ENCODE measurements at regions not wholly inside any gene's neighbourhood (a gene's known extent, or its start where the extent isn't known, plus 50 kb on each side); places are given as distances from the start of the nearest gene placed in this dataset.

DNA sequence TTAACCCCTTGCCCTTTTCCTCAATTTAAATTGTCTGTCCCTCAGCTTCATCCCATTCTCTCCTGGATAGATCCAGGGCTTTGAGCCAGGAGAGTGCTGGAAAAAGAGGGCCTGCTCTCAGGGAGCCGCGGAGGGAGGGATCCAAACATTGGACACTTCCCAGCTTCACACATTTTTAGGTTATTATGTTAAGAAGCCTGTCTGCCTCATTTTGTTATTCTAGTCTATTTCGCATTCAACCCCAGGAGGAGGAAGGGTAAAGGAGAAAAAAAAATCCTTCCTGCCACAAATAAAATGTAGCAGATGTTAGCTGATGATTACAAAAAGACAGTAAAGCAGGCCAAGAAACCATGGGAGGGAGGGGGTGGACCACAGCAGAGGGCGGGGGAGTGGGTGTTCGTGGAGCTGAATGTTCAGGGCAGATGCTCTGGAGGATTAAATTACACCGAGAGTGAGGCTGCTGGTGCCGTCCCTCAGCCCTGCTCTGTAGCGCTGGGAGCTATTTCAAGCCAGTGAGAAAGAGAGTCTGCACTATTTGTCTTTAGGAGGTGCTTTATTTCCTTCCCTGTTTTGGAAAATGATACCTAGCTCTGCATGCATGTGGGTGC lies 60.6 kb upstream of the ZFR start:
- peak overlapping the region; percentile 87 to 93 for H3K27ac ChIP-seq (ENCODE audit: low read depth in 2 of 2, low read length in 1 of 2)
- H4K20me1 ChIP-seq (ENCODE audit: insufficient read depth) = no peaks in the 10 kb centered on the region
- TF ChIP-seq POLR2AphosphoS5 (IDR thresholded peaks at IDR 0.05; ENCODE audit: low read depth, low read length) (peak; percentile 45; the same call in 1 of the 2 replicates), TAF1 (IDR thresholded peaks at IDR 0.05; ENCODE audit: borderline replicate concordance, low read depth, low read length) (0 out of 2 replicates have a peak, but pooled peaks have one; percentile 26), FOSL2 (IDR thresholded peaks at IDR 0.05; ENCODE audit: borderline replicate concordance, low read depth) (peak; percentile 21; the same call in 1 of the 2 replicates), TEAD4 (IDR thresholded peaks at IDR 0.05; ENCODE audit: borderline replicate concordance, insufficient read depth) (peak; percentile 59; the same call in 1 of the 2 replicates), EP300 (IDR thresholded peaks at IDR 0.05; ENCODE audit: borderline replicate concordance in 1 of 2, low read depth in 1 of 2, low read length in 1 of 2) (peak in 1 of 2 experiments; percentile 77; a peak in 2 of 4 replicates), GATA2 (CRISPR knock-in tag; IDR thresholded peaks at IDR 0.05) (peak; percentile 64), FOXM1 (IDR thresholded peaks at IDR 0.05; ENCODE audit: low read depth) (0 out of 2 replicates have a peak, but pooled peaks have one; percentile 8), CHD2 (IDR thresholded peaks at IDR 0.05; ENCODE audit: low read length, partially characterized antibody) (peak; percentile 30), NRF1 (IDR thresholded peaks at IDR 0.05; ENCODE audit: low read depth, low read length) (no peak), MEF2A (IDR thresholded peaks at IDR 0.05; ENCODE audit: borderline replicate concordance, low read depth) (peak; percentile 65; the same call in 1 of the 2 replicates), RCOR1 (IDR thresholded peaks at IDR 0.05; ENCODE audit: low read length) (no peak), JUND (IDR thresholded peaks at IDR 0.05) (peak; percentile 27; the same call in 1 of the 2 replicates), GABPA (IDR thresholded peaks at IDR 0.05; ENCODE audit: low read depth) (no peak), NFIC (IDR thresholded peaks at IDR 0.05; ENCODE audit: borderline replicate concordance) (peak; percentile 93), TCF12 (IDR thresholded peaks at IDR 0.05) (peak; percentile 95), MXI1 (IDR thresholded peaks at IDR 0.05; ENCODE audit: low read depth, low read length) (0 out of 2 replicates have a peak, but pooled peaks have one; percentile 12), RXRA (IDR thresholded peaks at IDR 0.05; ENCODE audit: borderline replicate concordance, low read depth) (peak; percentile 75)
- TF ChIP-seq, protein P1, sequence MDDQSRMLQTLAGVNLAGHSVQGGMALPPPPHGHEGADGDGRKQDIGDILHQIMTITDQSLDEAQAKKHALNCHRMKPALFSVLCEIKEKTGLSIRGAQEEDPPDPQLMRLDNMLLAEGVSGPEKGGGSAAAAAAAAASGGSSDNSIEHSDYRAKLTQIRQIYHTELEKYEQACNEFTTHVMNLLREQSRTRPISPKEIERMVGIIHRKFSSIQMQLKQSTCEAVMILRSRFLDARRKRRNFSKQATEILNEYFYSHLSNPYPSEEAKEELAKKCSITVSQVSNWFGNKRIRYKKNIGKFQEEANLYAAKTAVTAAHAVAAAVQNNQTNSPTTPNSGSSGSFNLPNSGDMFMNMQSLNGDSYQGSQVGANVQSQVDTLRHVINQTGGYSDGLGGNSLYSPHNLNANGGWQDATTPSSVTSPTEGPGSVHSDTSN (IDR thresholded peaks at IDR 0.05) = peak; percentile 73
- TF ChIP-seq, protein P2, sequence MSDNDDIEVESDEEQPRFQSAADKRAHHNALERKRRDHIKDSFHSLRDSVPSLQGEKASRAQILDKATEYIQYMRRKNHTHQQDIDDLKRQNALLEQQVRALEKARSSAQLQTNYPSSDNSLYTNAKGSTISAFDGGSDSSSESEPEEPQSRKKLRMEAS (IDR thresholded peaks at IDR 0.05; ENCODE audit: low read depth) = peak; percentile 66
- TF ChIP-seq, protein P3, sequence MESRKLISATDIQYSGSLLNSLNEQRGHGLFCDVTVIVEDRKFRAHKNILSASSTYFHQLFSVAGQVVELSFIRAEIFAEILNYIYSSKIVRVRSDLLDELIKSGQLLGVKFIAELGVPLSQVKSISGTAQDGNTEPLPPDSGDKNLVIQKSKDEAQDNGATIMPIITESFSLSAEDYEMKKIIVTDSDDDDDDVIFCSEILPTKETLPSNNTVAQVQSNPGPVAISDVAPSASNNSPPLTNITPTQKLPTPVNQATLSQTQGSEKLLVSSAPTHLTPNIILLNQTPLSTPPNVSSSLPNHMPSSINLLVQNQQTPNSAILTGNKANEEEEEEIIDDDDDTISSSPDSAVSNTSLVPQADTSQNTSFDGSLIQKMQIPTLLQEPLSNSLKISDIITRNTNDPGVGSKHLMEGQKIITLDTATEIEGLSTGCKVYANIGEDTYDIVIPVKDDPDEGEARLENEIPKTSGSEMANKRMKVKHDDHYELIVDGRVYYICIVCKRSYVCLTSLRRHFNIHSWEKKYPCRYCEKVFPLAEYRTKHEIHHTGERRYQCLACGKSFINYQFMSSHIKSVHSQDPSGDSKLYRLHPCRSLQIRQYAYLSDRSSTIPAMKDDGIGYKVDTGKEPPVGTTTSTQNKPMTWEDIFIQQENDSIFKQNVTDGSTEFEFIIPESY (IDR thresholded peaks at IDR 0.05; ENCODE audit: borderline replicate concordance, low read depth) = no peak
- TF ChIP-seq, protein P4, sequence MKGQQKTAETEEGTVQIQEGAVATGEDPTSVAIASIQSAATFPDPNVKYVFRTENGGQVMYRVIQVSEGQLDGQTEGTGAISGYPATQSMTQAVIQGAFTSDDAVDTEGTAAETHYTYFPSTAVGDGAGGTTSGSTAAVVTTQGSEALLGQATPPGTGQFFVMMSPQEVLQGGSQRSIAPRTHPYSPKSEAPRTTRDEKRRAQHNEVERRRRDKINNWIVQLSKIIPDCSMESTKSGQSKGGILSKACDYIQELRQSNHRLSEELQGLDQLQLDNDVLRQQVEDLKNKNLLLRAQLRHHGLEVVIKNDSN (IDR thresholded peaks at IDR 0.05; ENCODE audit: borderline replicate concordance, low read depth) = no peak
- TF ChIP-seq, protein P5, sequence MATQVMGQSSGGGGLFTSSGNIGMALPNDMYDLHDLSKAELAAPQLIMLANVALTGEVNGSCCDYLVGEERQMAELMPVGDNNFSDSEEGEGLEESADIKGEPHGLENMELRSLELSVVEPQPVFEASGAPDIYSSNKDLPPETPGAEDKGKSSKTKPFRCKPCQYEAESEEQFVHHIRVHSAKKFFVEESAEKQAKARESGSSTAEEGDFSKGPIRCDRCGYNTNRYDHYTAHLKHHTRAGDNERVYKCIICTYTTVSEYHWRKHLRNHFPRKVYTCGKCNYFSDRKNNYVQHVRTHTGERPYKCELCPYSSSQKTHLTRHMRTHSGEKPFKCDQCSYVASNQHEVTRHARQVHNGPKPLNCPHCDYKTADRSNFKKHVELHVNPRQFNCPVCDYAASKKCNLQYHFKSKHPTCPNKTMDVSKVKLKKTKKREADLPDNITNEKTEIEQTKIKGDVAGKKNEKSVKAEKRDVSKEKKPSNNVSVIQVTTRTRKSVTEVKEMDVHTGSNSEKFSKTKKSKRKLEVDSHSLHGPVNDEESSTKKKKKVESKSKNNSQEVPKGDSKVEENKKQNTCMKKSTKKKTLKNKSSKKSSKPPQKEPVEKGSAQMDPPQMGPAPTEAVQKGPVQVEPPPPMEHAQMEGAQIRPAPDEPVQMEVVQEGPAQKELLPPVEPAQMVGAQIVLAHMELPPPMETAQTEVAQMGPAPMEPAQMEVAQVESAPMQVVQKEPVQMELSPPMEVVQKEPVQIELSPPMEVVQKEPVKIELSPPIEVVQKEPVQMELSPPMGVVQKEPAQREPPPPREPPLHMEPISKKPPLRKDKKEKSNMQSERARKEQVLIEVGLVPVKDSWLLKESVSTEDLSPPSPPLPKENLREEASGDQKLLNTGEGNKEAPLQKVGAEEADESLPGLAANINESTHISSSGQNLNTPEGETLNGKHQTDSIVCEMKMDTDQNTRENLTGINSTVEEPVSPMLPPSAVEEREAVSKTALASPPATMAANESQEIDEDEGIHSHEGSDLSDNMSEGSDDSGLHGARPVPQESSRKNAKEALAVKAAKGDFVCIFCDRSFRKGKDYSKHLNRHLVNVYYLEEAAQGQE (IDR thresholded peaks at IDR 0.05; ENCODE audit: low read depth, low read length) = no peak
- no peaks in the 10 kb centered on the region for H3K9me2 ChIP-seq
- H3K36me3 ChIP-seq (replicated peaks in 1 of 2; ENCODE audit: control insufficient read depth in 1 of 2, insufficient read depth in 2 of 2, low read length in 1 of 2) = no peaks in the 10 kb centered on the region
- POLR2A ChIA-PET = interaction anchor here (1.1 to 1.3 kb wide), 2 partner anchors 11 to 37 kb away, joined by 3 to 4 read pairs; no protein-coding TSS in a partner anchor
- peaks cover 47% of the 10 kb centered on the region for H3F3A ChIP-seq (replicated peaks; ENCODE audit: insufficient read depth)
- H3K79me2 ChIP-seq (ENCODE audit: insufficient read depth) = no peaks in the 10 kb centered on the region
- H2AFZ ChIP-seq (ENCODE audit: low read depth) = peak overlapping the region; percentile 60
- peak overlapping the region; percentile 88 for H3K4me2 ChIP-seq
- H3K27me3 ChIP-seq (ENCODE audit: insufficient read depth) = no peaks in the 10 kb centered on the region
- peak overlapping the region; percentile 28 to 45 for H3K4me3 ChIP-seq (ENCODE audit: low read depth in 2 of 2, low read length in 1 of 2)
- H3K4me1 ChIP-seq (ENCODE audit: control insufficient read depth in 1 of 2, insufficient read depth in 2 of 2, low read depth in 1 of 2, low read length in 1 of 2) = peaks cover 30 to 32% of the 10 kb centered on the region in 2 experiments
- CTCF ChIA-PET = interaction anchor here (0.6 to 2.5 kb wide), 10 partner anchors 9 to 1046 kb away, joined by 3 to 26 read pairs (median 4); partner anchors contain the start of gene SUB1
- H3K9ac ChIP-seq = peak overlapping the region; percentile 25; the same call in 1 of the 2 replicates
- H3K9me3 ChIP-seq = no peaks in the 10 kb centered on the region
- DNase-seq = peak; percentile 86
- 8% methylated on average over 8 of the region's 8 CpGs for WGBS (ENCODE audit: low lambda C conversion rate)
